HG03460 (cell line): ENCODE measurements at regions not wholly inside any gene's neighbourhood (a gene's known extent, or its start where the extent isn't known, plus 50 kb on each side); places are given as distances from the start of the nearest gene placed in this dataset.
"Not testable (repeated sequence)": the region's sequence is repeated elsewhere in the genome, so short reads cannot be mapped to it uniquely, and the experiment has no call there.

Source experiments
- ATAC-seq: cut with Tn5 transposase; IDR thresholded peaks from one replicate; pipeline ENCODE4 v1.9.1; 2021; ENCODE audit not compliant: unreplicated experiment

DNA sequence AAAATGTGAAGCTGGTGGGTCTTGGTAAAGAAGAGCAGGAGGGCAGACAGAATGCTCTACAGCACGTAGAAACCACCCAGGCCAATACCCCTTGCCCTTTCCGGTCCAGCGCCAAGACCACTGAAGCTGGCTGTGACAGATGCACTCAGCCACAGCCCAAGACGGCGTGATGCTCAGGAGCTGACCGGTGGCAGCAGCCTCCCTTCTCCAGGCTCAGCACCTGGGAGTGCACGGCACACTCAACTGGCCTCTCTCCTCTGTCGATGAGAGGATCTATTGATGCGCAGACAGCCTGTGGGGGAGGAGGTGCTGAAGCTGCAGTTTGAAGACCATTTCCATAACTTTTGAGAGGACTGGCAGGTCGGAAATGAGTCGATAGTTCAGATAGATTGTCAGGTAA, 141.0 kb upstream of the MYT1L start:
- ATAC-seq: no peak

DNA sequence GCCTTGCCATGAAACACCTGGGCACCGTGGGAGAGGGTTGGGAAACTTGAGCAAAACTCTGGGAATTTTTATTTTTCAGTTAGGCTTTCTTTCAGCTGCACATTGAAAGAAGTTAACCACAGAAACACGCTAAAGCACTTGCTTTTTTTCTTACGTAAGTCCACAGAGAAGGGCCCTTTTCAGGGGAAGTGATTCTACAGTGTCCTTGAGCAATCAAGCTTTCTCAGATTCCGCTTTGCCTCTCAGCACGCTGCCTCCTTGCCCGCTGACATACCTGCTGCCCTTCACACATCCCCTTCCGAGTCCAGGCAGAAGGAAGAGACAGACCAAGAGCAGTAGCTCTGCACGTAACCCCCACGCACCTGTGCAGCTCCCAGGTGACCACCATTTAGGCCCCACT, 135.5 kb upstream of the MYT1L start:
- no peak for ATAC-seq

DNA sequence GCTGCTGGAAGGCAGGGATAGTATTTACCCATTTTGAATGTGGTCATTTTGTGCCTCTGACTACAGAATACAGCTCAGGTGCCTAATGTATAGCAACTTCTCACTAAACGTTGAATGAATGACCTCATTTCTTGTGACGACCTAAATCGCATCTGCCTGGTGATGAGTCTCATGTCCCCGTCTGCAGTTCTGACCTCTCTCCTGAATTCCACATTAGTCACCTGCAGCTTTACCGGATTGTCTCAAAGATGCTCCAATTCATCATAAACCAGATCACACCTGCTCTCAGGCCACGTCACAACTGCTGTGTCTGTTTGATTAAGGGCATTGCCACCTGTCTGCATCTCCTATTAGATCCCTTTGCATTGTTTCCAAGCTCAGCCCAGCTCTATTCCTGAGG, 133.6 kb upstream of the MYT1L start:
- no peak for ATAC-seq

DNA sequence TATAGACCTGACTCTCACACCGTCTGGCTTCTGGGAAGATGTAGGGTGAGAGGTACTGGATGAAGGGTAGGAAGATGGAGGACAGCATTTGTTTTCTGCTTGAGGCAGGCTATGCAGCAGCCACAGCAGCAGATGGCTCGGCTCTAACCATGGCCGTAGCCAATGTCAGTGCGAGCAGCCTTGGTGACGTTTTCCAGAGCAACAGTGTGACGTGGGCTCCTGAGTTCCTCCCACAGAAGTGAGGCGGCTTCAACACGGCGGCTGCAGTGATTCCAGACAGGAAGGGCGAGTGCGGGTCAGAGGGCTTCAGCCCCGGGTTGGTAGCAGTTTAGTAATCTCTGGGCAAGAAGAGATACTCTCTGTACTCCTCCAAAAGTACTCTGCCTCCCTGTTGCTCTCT, 133.0 kb upstream of the MYT1L start:
- no peak for ATAC-seq

DNA sequence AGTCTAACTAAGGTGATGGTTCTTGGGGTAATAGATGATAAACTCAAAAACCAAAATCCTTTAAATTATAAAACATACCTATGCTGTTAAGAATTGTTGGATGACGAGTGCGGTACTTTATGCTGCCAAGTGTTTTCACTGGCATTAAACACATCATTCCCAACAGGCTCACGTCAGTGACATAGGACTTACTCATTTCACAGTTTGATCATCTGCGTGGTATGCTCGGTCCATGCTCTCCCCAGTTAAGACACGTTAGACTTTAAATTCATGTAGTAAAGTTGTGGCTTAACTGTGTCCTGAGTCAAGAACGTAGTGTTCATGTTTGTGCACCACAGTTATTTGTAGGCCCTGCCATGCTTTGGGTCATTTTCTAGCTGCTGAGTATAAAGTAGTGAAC, 125.6 kb upstream of the MYT1L start:
- no peak for ATAC-seq

DNA sequence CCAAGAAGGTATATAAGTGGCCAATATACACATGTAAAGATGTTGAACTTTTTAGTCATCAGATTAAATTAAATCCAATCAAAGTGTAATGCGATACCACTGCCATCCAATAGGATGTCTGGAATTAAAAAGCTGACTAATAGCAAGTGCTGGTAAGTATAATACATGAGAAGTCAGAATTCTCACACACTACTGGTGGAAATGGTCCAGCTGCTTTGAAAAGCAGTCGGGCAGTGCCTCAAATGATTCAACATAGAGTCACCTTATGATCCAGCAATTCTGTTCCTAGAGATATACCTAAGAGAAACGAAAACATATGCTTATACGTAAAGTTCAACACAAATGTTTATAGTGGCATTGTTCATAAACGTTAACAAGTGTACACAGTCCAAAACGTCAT, 124.1 kb upstream of the MYT1L start:
- no peak for ATAC-seq

DNA sequence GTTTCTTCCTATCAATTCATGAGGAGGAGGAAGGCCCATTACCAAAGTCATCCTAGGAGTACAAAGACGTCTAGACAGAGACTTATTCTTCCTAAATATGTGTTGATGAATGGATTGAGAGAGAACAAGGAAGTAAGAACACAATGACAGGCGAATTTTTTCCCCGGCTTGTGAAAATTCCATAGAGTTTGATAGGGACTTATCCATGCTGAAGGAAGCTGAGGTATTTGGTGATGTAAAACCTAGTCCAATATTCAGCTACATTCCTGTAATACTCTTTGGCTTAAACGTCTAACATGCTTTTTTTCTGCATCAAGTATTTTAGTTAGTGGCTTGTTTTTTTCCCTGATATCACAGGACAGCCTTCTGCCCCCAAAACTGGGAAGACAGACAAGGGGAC, 121.9 kb upstream of the MYT1L start:
- no peak for ATAC-seq

DNA sequence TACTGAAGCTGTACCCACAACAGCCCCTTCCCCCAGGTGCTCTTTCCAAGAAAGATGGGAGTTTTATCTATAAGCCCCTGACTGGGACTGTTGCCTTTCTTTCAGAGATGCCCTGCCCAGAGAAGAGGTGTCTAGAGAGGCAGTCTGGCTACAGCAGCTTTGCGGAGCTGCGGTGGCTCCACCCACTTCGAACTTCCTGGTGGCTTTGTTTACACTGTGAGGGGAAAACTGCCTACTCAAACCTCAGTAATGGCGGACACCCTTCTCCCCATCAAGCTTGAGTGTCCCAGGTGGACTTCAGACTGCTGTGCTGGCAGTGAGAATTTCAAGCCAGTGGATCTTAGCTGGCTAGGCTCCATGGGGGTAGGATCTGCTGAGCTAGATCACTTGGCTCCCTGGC, 120.2 kb upstream of the MYT1L start:
- not testable (repeated sequence) for ATAC-seq

DNA sequence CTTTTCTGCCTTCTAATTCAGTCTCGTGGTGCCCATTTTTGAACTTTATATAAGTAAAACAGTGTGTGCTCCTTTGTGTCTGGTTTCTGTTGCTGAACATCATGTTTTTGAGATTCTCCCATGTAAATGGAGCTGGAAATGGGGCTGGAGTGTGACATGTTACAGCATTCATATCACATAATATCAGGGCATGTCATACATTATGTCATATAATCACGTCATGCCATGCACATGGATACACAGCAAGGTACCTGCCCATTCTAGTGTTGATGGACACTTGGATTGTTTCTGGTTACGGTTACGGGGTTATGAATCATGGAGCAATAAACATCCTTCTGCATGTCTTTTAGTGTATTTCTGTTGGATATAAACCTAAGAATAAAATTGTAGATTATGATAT, 117.1 kb upstream of the MYT1L start:
- ATAC-seq: no peak

DNA sequence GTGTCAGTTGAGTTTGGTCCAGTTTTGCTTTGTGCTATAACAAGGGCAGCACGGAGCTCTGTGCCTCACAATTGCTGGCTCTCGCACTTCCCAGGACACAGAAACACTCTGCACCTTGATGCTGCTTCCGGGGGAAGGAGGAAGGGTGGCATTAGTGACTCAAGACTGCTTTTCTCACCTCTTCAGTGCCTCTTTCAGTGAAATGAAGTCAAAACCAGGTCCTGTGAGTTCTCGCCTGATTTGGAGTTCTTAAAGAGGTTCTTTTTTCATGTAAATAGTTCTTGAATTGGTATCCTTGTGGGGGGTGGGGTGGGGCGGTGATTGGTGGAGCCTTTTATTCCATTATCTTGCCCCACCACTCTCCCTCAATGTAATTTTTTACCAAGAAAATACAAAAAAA, 91.5 kb upstream of the MYT1L start:
- no peak for ATAC-seq

DNA sequence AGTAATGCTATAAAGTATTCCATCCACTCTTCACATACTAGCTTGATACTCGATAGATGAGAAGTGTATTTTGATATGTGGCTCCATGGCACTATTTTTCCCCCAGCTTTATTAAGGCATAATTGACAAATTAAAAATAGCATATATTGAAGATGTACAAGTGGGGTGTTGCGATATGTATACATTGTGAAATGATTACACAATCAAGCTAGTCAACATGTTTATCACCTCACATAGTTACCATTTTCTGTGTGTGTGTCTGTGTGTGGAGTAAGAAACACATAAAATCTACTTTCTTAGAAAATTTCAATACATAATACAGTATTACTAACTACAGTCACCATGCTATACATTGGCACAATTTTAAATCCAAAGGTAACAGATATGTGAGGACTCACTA, 82.5 kb upstream of the MYT1L start:
- no peak for ATAC-seq

DNA sequence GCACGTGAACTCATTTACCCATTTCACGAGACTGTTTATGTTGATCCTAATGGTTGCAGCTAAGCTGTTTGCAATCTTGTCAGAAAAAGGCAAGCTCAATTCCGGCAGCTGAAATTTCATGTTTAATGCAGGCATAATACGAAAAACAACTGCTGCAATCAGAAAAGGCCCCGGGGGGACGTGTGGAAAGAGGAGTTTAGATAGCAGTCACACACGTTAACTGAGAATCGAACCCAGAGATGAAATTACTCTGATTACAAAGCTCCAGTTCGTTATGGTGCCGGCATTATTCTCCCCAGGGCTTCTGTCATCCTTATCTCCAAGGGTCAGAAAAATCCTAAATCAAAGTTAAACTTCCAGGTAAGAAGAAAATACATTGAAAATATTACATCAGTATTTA, 79.9 kb upstream of the MYT1L start:
- ATAC-seq: no peak

DNA sequence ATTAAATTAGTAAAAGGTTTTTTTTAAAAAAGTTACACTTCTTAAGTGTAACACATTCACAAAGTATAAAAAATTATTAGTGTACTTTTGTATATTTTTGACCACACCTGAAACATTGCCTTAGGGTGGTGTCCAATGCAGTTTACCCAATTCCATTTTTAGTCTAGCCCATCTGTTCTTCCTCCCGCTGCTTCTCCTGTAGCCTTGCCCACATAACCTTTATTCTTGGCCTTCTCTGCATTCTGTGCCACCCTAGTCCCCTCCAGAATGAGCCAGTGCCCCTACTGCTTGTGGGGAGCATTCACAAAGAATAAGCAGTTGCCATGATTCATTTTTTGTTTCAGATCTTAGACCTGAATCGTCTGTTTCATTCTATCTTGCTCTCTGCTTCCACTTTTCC, 78.4 kb upstream of the MYT1L start:
- ATAC-seq: no peak

DNA sequence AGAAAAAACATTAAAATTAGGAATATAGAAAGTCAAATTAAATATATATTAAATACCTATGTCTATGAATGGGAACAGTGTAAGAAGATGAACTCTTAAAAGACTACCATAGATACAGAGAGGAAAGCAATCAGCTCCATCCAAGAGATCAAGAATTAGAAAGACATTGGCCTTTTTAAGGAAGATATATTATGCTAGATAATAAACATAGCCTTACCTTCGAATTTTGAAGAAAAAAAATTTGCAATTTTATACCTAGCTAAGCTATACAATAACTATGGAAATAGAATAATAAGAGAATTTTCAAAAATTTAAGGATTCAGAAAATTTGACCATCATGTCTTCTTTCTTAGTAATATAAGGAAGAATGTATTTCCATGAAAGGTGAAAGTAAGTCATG, 74.7 kb upstream of the MYT1L start:
- no peak for ATAC-seq

DNA sequence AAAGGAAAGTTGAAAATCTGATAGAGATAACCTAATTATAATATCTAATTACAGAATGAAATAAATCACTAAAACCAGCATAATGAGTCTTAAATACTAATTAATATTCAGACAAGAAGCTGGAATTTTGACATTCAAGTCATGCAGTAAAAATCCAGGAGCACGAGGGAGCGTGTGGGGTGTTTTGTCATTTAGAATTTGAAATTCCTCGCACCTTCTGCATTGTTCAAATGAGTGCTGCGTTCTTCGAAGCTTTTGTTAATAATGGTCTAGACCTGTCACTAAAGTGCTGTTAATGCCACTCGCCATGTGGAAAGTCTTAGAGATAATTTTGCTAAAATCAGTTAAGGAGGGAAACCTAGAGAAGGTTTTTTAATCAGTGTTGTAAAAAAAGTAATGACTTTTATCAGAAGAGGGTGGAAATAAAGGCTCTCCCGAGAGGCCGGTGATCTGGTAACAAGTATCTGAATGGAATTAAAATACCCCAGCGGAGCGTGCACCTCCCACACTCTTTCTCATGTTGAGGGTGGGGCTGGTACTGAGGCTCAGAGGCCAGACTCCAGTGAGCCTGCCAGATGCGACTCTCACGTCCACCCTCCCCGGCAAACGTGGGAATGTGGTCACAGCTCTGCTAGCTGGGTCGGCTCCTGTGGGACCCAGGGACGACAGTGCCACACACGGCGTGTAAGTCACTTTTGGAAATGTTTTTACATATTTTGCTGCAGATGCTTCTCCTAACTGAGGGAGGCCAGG, 69.4 kb upstream of the MYT1L start:
- ATAC-seq: no peak

DNA sequence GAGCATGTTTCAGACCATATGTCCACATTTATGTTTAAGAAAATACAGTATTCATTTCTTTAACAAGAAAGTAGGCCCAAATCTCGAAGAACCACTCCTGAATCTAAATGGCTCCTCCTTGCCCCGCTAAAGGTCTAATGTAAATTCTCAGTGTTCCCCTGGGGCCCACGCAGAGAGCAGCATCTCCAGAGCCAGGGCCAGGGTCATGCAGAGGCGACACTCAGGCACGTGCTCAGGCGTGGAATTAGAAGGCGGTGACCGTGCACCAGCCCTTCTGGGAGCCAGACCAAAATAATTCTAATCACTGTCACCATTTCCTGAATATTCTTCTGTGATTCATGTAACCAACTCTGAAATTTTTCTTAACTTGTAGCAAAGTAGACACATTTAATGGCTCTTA, 68.3 kb upstream of the MYT1L start:
- no peak for ATAC-seq

DNA sequence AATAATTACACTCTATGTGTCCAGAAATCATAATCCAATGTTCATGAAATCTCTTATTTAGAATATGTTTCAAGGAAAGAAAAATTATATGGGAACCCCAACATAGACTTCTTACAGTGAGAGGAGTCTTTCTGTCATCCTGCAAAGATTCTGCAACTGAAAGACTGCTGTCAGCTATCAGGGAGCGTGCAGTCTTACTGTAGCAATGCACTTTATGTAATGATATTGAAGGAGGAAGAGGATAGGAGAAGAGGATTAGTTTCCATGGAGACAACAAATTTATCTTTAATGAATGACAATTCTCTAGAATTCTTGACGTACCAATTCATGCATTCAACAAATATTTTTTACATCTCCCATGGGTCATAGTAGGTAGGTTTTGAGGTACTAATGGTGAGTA, 61.3 kb upstream of the MYT1L start:
- no peak for ATAC-seq

DNA sequence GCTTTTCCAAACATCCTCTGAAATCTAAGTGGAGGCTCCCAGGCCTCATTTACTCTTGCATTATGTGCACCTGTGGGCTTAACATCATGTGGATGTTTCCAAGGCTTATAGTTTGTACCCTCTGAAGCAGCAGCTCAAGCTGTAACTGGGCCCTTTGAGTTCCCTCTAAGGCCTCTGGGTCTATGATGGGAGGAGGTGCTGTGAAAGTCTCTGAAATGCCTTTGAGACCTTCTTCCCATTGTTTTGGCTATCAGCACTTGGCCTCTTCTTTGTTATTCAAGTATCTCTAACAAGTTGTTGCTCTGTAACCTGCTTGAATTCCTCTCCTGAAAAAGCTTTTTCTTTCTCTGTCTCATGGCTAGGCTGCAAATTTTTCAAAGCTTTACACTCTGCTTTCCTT, 58.1 kb upstream of the MYT1L start:
- ATAC-seq: no peak
